ENCODE measurements at regions not wholly inside any gene's neighbourhood (a gene's known extent, or its start where the extent isn't known, plus 50 kb on each side); places are given as distances from the start of the nearest gene placed in this dataset.
"Not testable (repeated sequence)": the region's sequence is repeated elsewhere in the genome, so short reads cannot be mapped to it uniquely, and the experiment has no call there.

DNA sequence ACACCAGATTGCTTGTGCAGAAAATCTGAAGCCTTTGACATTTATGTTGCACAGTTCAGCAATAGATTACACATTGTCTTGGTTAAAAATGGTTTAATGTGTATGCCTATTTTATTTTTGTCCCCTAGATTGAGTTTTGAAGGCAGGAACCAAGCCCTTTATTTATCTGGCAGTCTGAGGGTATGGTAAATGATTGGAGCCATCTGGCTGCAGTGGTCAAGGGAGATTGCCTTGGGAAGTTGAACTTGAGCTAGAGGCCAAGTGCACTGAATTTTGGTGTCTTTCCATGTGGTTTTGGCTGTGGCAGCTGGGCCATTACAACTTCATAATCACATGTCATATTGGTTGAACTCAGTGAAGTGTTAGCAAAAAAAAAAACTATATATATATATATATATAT lies 248.7 kb upstream of the C2CD4B start:
- DNase-seq, result no peak

DNA sequence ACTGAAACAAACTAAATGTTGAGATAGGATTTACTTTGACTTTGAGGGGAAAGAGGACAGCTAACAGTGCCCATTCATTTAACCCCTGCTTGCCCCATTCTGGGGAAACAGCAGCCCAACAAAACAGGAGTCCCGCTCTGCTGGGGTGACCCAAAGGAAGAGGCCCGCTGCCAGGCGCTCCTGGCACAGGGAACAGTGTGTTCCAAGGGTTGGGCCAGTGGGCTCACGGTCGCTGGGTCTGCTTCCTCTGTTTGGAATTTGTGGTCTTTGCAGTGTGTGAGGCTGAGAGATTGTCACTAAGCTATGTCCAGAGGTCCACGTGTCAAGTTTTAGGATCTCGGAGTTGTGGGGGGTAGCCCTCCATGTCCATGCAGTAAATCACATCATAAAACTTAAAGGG lies 250.4 kb upstream of the C2CD4B start:
- no peak for DNase-seq

DNA sequence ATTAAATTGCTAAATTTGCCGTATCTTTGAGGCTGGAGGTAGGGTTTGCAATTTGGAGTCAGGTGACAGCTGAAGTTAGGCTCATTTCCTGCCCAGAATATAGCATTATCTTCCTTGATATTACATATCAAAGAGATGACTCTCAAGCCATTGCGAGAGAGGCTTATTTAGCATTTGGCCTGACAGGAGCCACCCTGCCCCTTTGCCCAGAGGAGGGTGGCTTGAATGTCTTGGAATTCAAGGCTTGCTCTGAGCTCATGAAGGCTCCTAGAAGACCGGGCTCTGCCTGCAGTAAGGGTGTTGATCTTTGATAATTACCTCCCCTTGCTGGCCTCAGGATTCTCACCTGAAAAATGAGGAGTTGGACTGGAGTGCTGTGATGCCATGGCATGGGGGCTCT lies 251.4 kb upstream of the C2CD4B start:
- DNase-seq, result no peak

DNA sequence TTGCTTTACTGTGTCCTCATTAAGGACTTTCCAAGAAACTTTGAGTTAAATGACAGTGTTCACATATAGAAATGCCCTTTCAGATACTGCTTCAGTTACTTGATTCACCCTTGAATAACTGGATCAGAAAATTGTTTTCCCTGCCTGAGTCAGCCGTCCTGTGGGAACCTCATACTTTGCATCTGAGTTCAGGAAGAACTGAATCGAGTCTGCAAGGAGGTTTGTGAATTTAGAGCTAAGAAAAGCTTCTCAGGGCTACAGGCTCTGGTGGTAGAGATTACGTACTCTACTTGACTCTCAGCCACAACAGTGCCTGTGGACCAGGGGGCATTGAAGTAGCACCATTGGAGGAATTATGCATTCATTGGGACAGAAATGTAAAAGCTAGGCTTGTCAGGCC lies 252.4 kb upstream of the C2CD4B start:
- no peak for DNase-seq

DNA sequence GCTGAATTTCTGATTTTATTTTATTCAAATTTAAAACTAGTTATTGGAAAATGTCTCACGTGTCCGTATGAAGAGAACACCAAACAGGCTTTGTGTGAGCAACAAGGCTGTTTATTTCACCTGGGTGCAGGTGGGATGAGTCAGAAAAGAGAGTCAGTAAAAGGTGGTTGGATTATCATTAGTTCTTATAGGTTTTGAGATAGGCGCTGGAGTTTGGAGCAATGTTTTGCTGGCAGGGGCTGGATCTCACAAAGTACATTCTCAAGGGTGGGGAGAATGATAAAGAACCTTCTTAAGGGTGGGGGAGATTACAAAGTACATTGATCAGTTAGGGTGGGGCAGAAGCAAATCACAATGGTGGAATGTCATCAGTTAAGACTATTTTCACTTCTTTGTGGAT lies 253.4 kb upstream of the C2CD4B start:
- DNase-seq, result not testable (repeated sequence)

DNA sequence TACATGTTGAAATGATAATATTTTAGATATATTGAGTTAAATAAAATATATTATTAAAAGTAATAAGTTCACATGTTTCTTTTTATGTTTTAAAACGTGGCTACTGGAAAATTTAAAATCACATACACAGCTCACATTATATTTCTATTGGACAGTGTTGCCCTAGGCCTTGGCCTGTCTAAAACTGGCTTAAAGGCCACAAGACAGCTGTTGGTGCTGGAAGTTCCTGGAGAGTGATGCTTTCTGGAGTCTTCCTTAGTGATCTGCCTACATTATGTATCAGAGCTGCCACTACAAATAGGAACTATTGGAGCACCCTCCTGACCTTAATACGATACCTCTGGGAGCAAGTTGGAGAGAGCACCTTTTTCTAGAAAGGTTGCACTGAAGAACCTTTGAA lies 254.1 kb upstream of the C2CD4B start:
- no peak for DNase-seq

DNA sequence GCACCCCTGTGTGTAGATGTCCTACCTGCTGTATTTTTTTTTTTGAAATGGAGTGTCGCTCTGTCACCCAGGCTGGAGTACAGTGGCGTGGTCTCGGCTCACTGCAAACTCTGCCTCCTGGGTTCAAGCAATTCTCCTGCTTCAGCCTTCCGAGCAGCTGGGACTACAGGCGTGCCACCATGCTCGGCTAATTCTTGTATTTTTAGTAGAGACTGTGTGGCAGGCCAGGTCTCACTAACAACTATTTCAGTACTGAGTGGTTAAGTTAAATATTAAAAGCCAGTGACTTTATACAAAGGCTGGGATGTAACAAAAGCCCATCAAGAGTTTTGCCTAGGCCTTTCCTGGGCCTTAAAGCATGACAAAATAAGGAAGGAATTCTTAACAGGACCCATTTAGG lies 255.3 kb upstream of the C2CD4B start:
- DNase-seq, result not testable (repeated sequence)

DNA sequence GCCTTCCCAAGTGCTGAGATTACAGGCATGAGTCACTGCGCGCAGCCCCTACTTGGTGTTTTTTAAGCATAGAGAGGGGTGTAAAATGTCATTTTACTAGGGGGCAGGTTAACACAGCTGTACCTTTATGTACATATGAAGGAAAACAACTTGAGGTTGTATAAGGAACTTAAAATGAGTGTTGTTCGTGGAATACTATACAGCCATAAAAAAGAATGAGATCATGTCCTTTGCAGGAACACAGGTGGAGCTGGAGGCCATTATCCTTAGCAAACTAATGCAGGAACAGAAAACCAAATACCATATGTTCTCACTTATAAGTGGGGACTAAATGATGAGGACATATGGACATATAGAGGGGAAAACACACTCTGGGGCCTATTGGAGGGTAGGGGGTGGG lies 256.2 kb upstream of the C2CD4B start:
- DNase-seq, result no peak

DNA sequence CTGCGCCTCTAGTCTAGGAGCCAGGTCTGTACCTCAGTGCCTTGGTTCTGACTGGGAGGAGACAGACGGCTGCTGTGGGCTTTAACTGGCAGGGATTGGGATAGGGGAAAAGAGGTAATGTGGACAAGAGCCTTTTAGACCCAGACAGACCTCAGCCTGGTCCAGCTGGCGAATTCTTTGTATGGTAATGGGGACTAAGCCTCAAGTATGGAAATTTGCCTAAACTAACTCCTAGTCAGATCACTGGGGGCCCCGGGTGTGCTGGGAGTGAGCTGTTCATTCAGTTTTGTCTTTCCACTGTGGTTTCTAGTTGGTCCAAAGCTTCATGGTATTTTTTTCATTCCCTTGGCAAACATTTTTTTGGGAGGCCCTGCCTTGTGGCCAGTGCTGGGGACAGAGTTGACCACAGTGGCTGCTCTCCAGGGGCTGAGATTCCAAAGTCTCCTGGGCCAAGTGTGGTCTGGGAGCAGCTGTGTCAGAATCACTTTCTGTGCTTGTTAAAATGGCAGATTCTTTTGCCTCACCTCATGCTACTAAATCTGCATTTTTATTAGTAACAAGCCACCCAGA lies 261.4 kb upstream of the C2CD4B start:
- no peak for DNase-seq

DNA sequence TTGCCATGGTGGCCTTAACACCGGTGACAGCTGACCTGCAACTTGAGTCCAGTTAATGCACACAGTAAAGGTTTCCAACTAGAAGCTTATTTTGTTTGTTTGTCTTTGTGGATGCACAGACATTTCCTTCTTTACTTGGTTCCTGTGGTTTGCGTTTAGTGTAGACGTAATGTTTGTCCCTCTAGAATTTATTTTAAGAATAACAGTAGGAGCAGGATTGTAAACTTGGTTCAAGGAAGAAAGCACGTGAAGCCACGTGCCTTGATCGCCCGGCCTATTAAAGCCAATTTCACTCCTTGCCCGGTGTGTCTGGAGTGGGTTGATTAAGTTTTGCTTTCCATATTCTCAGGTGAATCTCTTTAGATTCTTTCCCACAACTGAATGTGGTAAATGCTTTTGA lies 263.2 kb upstream of the C2CD4B start:
- DNase-seq, result no peak

DNA sequence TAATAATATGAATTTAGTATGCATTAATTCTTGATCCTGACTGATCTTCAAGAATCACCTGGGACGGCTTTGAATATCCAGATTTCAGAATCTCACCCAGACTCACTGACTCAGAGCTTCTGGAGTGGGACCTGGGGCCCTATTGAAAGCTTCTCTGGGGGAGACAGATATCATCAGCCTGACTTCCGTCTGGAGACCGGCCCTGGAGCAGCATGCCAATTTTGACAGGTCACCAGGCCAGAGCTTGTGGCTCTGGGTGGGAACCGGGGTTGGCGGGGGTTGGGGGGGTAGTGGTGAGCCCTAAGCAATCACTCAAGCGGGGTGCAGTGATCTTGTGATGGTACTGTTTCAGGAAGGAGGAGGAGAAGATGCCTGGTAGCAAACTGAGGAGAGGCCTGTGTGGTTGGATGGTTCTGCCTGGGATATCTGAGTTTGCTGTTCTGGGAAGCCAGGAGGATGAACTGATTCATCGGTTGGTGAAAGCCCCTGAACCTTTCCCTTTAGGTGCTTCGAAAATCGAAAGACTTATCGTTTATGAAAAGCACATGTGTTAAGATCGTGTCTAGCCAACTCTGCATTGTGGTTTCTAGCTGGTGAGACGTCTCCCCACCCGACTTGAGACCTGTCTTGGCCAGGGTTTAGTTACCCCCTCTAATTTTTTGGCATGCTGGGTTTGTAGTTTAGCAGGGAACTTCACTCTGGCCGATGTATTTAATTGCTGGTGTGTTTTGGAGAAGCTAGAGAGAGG lies 263.9 kb upstream of the C2CD4B start:
- DNase-seq, result no peak

DNA sequence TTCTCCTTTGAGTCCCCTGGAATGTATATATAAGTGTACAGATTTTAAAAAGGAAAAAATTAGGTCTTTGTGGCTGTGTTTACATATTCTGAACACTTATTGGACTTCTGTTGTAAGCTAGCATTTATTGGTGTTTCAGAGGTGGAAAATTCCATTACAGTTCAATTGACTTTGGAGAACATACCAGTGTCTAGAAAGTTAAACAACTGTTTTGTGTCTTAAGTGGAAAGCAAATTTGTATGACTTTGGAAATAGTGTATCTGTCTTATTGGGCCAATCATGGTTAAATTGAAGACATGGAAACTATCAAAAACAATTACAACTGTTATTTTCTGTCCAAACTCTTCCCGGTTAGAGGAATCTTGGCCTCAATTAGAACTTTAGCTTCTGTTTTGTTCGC lies 265.0 kb upstream of the C2CD4B start:
- DNase-seq, result no peak

DNA sequence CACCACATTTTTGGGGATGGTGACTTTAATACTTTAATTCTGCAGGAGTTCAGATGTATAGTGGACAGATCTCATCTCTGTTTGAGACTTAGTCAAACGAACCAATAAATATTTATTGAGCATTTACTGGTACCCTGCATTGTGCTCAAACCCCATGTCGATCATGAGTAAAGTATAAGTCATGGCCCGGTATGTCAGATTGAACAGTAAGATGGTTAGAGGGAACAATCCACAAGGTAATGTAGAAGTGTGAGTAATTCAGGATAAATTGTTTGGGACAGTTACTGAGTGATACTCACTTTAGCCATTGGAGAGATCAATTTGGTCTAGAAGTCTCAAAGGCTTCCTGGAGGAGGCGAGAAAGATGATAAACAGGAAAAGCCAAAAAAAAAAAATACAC lies 265.5 kb upstream of the C2CD4B start:
- DNase-seq, result no peak

DNA sequence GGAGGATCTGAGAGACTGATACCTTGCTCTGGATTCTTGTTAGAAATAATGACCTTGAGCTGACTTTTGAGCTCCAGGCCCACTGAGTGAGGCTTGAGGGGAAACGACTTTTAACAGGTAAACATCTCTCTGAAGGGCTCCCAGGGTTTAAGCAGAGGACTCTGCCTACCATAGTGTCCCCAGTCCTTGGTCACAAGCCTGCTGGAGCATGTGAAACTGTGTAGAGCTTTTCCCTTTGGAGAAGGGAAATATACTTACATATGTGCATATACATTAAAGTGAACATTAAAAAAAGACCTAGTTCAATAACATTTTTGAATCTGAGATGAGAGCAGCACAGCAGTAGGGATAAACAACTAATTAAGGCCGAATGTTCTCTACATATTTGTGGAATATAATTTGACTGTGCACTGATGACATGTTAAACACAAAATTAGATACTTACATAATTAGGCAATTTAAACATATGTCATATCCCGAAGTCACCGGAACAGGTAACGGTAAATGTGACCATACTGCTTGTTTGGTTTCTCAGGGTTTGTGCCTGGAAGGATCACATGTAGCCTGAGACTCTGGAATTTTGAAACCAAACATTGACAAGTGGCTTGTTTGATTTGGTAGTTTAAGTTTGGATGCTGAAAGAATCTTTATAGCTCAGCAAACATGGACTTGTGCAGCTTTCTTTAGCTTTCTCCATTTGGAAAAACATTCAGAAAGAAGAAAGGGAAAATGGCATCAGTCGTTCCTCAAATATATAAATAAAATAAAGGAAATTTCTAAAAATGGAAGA lies 266.1 kb upstream of the C2CD4B start:
- DNase-seq, result no peak

DNA sequence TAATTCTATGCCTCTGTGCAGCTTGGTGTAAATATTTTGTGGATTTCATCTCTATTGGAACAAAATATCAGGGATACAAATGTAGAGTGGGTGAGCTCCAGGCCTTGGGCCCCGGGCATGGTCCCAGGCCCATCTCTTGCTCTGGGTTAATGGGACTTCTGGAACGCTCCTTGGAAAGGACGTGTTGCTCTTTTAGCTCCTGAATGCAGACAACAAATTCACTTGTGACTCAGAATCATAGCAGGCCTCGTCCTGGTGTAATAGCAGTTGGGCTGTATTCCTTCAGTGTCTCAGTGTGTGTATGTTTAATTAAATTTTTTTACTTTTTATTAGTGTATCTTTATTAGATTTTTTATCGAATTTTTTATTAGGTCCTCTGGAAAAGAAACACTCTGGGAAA lies 266.7 kb upstream of the C2CD4B start:
- DNase-seq, result no peak

DNA sequence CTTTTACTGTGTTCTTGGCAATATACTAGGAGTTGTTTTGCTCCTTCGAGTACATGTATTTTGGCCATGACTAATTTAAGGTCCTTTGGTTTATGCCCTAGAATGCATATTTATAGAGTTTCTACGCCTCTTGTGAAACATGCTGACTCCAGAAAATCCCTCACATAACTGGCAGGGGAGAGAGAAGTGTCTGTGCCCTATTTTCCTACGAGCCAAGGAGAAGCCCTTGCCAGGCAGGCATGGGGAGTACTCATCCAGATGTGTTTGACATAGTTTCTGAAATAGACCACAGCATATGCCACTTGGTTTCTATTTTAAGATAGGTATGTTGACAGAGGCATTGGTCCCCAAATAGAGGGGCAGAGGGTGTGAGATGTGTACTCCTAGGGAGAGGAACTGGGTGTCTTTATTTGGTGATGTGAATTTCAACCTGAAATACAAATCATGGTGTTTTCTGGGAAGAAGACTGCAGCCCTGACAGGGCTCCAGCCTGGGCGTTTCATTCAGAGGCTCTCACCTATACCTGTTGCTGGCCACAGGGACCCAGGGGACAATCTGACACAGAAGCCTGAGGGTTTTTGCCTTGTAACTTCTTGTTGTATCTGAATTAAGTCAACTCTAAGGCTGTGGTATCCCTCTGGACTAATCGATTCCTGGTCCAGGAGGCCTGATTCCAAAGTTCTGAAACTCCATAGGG lies 267.8 kb upstream of the C2CD4B start:
- DNase-seq, result no peak

DNA sequence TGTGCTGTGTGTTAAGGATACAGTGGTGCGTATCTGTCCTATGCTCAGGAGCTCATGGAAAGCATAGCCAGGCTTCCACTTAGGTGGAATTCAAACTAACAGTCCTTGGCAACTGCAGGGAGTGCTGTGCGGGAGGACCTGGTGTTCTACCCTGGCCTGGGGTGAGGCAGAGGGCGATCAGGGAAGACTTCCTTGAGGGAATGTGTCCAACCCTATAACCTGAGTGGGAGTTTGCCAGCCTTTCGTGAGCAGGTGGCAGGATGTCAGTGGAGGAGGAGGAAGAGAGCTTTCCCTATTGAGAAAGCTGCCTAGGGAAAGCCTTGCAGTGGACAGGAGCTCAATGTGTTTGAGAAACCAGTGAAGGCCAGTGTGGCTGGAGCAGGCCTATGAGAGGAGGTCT lies 271.1 kb upstream of the C2CD4B start:
- no peak for DNase-seq

DNA sequence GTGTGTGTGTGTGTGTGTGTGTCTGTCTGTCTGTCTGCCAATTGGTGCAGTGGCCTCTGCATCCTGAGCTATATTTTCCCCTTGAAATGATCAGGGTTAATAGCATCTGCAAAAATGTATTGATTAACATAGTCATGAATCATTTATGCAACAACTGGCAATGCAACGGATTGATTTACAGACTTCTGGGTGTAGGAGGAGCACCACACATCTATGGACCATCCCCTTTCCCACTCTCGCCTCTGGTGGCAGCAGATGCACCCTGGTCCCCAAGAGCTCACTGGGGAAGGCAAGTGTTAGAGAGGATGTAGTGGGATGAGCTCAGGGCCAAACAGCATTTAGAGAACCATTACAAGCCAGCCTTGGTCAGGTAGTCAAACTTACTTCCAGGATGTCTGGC lies 272.7 kb upstream of the C2CD4B start:
- DNase-seq, result no peak

DNA sequence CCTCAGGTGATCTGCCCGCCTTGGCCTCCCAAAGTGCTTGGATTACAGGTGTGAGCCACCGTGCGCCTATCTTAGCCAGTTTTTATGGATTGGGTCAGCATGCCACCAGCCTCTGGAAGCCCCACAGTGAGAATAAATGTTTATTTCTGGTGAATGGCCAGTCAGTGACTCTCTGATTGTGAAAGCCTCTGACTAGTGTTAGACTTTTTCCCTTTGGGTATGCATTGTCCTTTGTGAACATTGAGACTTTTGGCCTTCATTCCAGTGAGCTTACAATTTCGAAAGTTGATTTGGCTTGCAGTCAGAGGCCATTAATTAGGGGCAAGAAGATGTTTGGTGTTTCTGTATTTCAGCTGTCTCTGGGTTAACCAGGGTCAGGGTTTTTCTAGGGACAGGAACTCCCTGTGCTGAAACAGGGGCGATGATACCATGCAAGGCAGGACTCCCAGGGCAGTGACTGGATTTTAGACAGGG lies 274.5 kb upstream of the C2CD4B start:
- no peak for DNase-seq

DNA sequence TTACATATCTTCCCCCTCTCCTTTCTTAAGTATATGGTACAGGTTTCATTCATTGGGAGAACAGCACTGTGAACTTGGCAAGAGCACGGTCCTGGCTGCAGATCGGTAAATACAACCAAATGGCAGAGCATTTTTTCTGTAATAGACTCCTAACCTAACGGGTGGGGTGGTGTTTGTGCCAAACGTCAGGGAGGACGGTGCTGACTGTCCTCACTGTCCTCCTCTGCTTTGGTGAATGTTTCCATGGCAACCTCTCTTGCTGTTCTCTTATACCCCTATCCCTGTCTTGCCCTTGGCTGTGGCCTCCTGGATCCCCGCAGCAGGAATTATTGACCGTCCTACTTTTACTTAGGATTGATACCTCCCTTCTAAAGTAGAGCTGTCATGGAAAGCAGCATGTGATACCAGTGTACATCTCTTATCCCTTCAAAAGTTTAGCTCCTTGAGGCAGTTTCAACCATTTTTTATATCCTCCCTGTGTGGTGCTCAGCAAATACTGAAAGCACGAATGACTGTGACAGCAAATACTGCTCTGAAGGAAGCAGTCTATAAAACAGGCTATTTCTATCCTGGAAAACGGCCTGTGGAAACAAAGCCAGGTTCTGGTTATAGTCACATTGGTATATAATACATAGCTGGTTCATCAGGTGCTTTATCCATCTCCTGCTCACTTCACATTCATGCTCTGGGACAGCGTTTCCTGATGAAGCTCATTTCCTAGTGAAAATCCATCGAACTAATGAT lies 275.4 kb upstream of the C2CD4B start:
- DNase-seq, result no peak

DNA sequence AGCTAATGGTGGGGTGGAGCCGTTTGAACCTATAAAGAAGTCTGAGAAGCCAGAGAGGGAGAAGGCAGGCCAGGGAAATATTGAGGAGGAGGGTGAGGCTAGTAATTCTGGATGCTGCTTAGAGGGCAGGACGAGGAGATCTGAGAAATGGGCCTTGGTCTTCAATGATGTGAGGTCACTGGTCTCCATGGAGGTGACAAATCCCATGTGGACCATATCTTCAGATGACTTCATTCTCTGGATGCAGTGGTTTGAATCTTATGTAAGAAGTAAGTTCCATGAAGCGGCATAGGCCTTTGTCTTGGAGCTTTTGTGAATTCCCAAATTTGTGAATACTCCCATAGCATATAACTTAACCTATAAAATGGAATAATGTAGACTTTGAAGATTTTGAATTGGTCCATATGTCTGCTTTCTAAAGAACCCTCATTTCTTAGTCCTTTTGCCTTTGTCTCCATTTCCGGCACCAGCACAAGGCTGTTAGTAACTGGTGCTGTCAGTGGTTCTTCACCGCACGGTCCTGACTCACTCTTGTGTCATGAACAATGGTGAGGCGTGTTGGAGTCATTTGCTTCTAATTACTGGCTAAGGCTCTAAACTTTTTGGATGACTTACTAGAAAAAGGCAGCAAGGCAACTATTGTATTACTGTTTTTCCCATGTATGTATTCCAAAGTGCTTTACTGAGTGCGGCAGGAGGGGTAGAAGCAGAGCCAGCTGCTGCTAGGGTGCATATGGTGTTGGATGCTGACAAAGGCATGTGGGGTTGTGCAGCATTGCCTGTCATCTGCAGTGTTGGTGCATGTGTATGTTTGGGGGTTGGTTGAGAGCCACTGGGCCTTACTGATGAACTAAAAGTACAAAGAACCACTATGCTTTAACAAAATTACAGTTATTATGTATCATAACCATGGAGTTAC lies 279.3 kb upstream of the C2CD4B start:
- DNase-seq, result no peak

DNA sequence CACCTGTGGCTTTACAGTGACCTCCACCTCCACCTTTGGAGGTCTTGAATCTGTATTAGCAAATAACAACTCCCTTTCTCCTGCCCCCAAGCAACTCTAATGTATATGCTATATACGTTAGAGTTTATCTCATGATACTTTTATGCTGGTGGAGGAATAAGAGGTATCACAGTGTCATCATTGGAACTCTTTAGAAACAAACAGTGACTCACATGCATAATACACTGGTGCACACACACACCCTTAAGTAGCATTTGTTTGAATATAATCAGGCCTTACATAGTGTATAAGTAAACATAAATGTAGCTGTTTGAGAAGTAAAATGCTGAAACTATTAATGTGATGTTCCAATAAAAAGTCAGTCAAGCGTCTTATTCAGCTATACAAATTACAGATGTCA lies 280.2 kb upstream of the C2CD4B start:
- DNase-seq, result no peak

Data from GDM1 (cell line).